ENCODE measurements at regions not wholly inside any gene's neighbourhood (a gene's known extent, or its start where the extent isn't known, plus 50 kb on each side); places are given as distances from the start of the nearest gene placed in this dataset.

GRCh38 chr15:95957861-95958260, 372.6 kb upstream of the NR2F2 start:
- Histone ChIP-seq H3K36me3 (ENCODE audit: control insufficient read depth, low read length) (no peaks in the 10 kb centered on the region), H4K20me1 (ENCODE audit: control insufficient read depth, insufficient read depth, low read depth, low read length) (no peaks in the 10 kb centered on the region), H3K9me3 (ENCODE audit: control insufficient read depth, insufficient read depth, low read length) (no peaks in the 10 kb centered on the region; the same call in 1 of the 2 replicates), H3K4me2 (ENCODE audit: low read length) (no peak overlapping the region), H3K9me2 (replicated peaks; ENCODE audit: control insufficient read depth, low read length) (no peaks in the 10 kb centered on the region), H3K4me1 (ENCODE audit: control insufficient read depth, low read length) (no peaks in the 10 kb centered on the region), H3F3A (ENCODE audit: control insufficient read depth, insufficient read depth) (no peaks in the 10 kb centered on the region), H3K27ac (ENCODE audit: low read depth, low read length) (no peak overlapping the region), H3K27me3 (ENCODE audit: control insufficient read depth, low read length) (no peaks in the 10 kb centered on the region), H3K79me2 (ENCODE audit: control insufficient read depth, low read length) (no peaks in the 10 kb centered on the region), H3K4me3 (ENCODE audit: low read length) (no peak overlapping the region)
- TF ChIP-seq CTCF (IDR thresholded peaks at IDR 0.05; ENCODE audit: low read depth, low read length, poor library complexity, severe bottlenecking) = no peak
- no peak for TF ChIP-seq EZH2phosphoT487 (IDR thresholded peaks at IDR 0.05; ENCODE audit: borderline replicate concordance, low read length)

DNA sequence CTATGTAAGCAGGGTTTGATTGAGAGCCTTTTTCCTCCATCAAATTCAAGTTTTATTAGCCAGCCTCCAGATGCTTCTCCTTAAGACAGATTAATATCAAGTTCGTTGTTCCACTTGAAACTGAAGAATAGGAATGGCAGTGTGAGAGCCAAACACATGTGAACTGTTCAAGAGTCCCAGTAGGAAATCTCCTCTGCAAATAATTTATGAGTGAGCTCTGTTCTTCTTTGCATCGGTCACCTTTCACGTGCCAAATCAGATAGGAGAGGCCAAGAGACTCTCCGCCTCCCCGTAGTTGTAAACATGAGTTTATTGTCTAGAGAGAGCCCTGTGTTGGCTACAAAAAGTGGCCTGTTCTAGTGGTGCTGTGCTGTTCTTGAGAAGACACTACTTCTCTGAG, 372.1 kb upstream of the NR2F2 start:
- H3K36me3 ChIP-seq (ENCODE audit: control insufficient read depth, low read length) = no peaks in the 10 kb centered on the region
- TF ChIP-seq CTCF (IDR thresholded peaks at IDR 0.05; ENCODE audit: low read depth, low read length, poor library complexity, severe bottlenecking) (no peak), EZH2phosphoT487 (IDR thresholded peaks at IDR 0.05; ENCODE audit: borderline replicate concordance, low read length) (no peak)
- no peak overlapping the region for H3K4me2 ChIP-seq (ENCODE audit: low read length)
- H3K27ac ChIP-seq (ENCODE audit: low read depth, low read length) = no peak overlapping the region
- no peaks in the 10 kb centered on the region for H3K4me1 ChIP-seq (ENCODE audit: control insufficient read depth, low read length)
- no peaks in the 10 kb centered on the region for H3F3A ChIP-seq (ENCODE audit: control insufficient read depth, insufficient read depth)
- no peaks in the 10 kb centered on the region for H4K20me1 ChIP-seq (ENCODE audit: control insufficient read depth, insufficient read depth, low read depth, low read length)
- no peak overlapping the region for H3K4me3 ChIP-seq (ENCODE audit: low read length)
- no peaks in the 10 kb centered on the region for H3K9me2 ChIP-seq (replicated peaks; ENCODE audit: control insufficient read depth, low read length)
- no peaks in the 10 kb centered on the region for H3K79me2 ChIP-seq (ENCODE audit: control insufficient read depth, low read length)
- H3K27me3 ChIP-seq (ENCODE audit: control insufficient read depth, low read length) = no peaks in the 10 kb centered on the region
- no peaks in the 10 kb centered on the region for H3K9me3 ChIP-seq (ENCODE audit: control insufficient read depth, insufficient read depth, low read length)

DNA sequence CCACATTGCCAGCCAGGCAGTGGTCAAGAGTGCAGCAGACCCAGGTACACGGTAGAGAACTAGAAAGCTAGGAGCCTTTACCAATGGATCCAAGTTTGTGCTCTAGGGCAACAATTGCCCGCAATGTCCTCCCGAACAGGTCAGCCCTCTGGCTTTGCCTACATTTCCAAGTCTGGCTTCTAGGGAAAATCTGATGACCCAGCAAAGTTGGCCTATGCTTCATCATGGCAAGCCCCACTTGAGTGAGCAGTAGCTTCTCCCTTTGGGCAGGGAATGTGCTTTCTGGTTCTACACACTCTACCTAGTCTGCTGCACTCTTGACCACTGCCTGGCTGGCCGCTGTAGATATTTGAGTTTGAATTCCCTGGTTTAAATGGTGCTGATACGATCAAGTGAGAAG, 361.6 kb upstream of the NR2F2 start:
- Histone ChIP-seq H3K4me2 (ENCODE audit: low read length) (no peak overlapping the region), H3K36me3 (ENCODE audit: control insufficient read depth, low read length) (no peaks in the 10 kb centered on the region), H4K20me1 (ENCODE audit: control insufficient read depth, insufficient read depth, low read depth, low read length) (no peaks in the 10 kb centered on the region), H3K27ac (ENCODE audit: low read depth, low read length) (no peak overlapping the region), H3K9me3 (ENCODE audit: control insufficient read depth, insufficient read depth, low read length) (no peaks in the 10 kb centered on the region), H3K79me2 (ENCODE audit: control insufficient read depth, low read length) (no peaks in the 10 kb centered on the region), H3K4me1 (ENCODE audit: control insufficient read depth, low read length) (no peaks in the 10 kb centered on the region), H3K27me3 (ENCODE audit: control insufficient read depth, low read length) (no peaks in the 10 kb centered on the region), H3F3A (ENCODE audit: control insufficient read depth, insufficient read depth) (no peaks in the 10 kb centered on the region), H3K9me2 (replicated peaks; ENCODE audit: control insufficient read depth, low read length) (no peaks in the 10 kb centered on the region), H3K4me3 (ENCODE audit: low read length) (no peak overlapping the region)
- TF ChIP-seq EZH2phosphoT487 (IDR thresholded peaks at IDR 0.05; ENCODE audit: borderline replicate concordance, low read length) = no peak
- no peak for TF ChIP-seq CTCF (IDR thresholded peaks at IDR 0.05; ENCODE audit: low read depth, low read length, poor library complexity, severe bottlenecking)

DNA sequence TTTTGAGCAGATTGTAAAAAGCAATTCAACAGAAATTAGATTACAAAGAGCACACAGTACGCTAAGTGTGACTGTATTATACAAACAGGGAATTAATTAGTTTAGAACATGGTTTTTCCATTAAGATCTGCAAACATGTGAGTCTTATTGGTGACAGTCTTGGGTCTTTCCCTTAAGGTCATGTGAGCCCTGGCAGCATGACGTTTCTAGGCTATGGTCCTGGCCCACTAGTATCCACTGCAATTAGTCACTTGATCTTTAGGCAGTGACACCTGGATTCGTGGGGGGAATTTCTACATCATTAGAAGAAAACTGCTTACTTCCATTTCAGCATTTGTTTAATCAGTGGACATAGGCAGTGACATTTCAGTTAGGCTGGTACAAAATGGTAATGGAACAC, 360.2 kb upstream of the NR2F2 start:
- Histone ChIP-seq H3K27me3 (ENCODE audit: control insufficient read depth, low read length) (no peaks in the 10 kb centered on the region), H3K4me1 (ENCODE audit: control insufficient read depth, low read length) (no peaks in the 10 kb centered on the region), H3K9me2 (replicated peaks; ENCODE audit: control insufficient read depth, low read length) (no peaks in the 10 kb centered on the region), H3K9me3 (ENCODE audit: control insufficient read depth, insufficient read depth, low read length) (no peaks in the 10 kb centered on the region), H3K79me2 (ENCODE audit: control insufficient read depth, low read length) (no peaks in the 10 kb centered on the region), H3K36me3 (ENCODE audit: control insufficient read depth, low read length) (no peaks in the 10 kb centered on the region), H3F3A (ENCODE audit: control insufficient read depth, insufficient read depth) (no peaks in the 10 kb centered on the region), H4K20me1 (ENCODE audit: control insufficient read depth, insufficient read depth, low read depth, low read length) (no peaks in the 10 kb centered on the region), H3K4me3 (ENCODE audit: low read length) (no peak overlapping the region), H3K4me2 (ENCODE audit: low read length) (no peak overlapping the region), H3K27ac (ENCODE audit: low read depth, low read length) (no peak overlapping the region)
- TF ChIP-seq CTCF (IDR thresholded peaks at IDR 0.05; ENCODE audit: low read depth, low read length, poor library complexity, severe bottlenecking) = no peak
- no peak for TF ChIP-seq EZH2phosphoT487 (IDR thresholded peaks at IDR 0.05; ENCODE audit: borderline replicate concordance, low read length)

Data from DOHH2 (cell line).